Ishikawa (cell line): ENCODE measurements at regions not wholly inside any gene's neighbourhood (a gene's known extent, or its start where the extent isn't known, plus 50 kb on each side); places are given as distances from the start of the nearest gene placed in this dataset.

ENCODE experiments used
- CEBPB ChIP-seq: IDR thresholded peaks from 2 replicates; pipeline ENCODE4 v1.6.1; 2012
- CREB1 ChIP-seq: IDR thresholded peaks from 2 replicates; pipeline ENCODE4 v1.6.1; 2012; ENCODE audit warnings: low read depth
- EGR1 ChIP-seq: IDR thresholded peaks from 2 replicates; pipeline ENCODE4 v1.6.1; 2012
- EP300 ChIP-seq: IDR thresholded peaks from 2 replicates; pipeline ENCODE4 v1.6.1; 2012; ENCODE audit warnings: borderline replicate concordance
- FOXM1 ChIP-seq: IDR thresholded peaks from 2 replicates; pipeline ENCODE4 v1.6.1; 2012; ENCODE audit warnings: low read depth, borderline replicate concordance
- NFIC ChIP-seq: IDR thresholded peaks from 2 replicates; pipeline ENCODE4 v1.6.1; 2012
- RAD21 ChIP-seq: IDR thresholded peaks from 2 replicates; pipeline ENCODE4 v1.6.1; 2012; ENCODE audit warnings: low read depth
- TAF1 ChIP-seq: IDR thresholded peaks from 2 replicates; pipeline ENCODE4 v1.6.1; 2012; ENCODE audit warnings: low read depth, mild to moderate bottlenecking
- TCF12 ChIP-seq: IDR thresholded peaks from 2 replicates; pipeline ENCODE4 v1.6.1; 2012; ENCODE audit warnings: low read depth
- TEAD4 ChIP-seq: IDR thresholded peaks from 2 replicates; pipeline ENCODE4 v1.6.1; 2012
- USF1 ChIP-seq: IDR thresholded peaks from 2 replicates; pipeline ENCODE4 v1.6.1; 2012
- YY1 ChIP-seq: IDR thresholded peaks from 2 replicates; pipeline ENCODE4 v1.6.1; 2012; ENCODE audit warnings: low read depth
- ZBTB7A ChIP-seq: IDR thresholded peaks from 2 replicates; pipeline ENCODE4 v1.6.1; 2012; ENCODE audit warnings: low read depth
- TF ChIP-seq, protein P1 (sequence below): IDR thresholded peaks from 2 replicates; pipeline ENCODE4 v1.6.1; 2012
- TF ChIP-seq, protein P2 (sequence below): IDR thresholded peaks from 2 replicates; pipeline ENCODE4 v1.6.1; 2012; ENCODE audit warnings: low read depth, mild to moderate bottlenecking

GRCh38 chr12:97951239-97951638 lies 488.6 kb downstream of the RMST start:
- TF ChIP-seq USF1 (no peak), FOXM1 (no peak), RAD21 (no peak), CEBPB (no peak), YY1 (no peak)
- TF ChIP-seq, protein P1, sequence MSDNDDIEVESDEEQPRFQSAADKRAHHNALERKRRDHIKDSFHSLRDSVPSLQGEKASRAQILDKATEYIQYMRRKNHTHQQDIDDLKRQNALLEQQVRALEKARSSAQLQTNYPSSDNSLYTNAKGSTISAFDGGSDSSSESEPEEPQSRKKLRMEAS = no peak

- TF ChIP-seq ZBTB7A (no peak), RAD21 (no peak), NFIC (no peak), EP300 (no peak), USF1 (no peak), YY1 (no peak), TCF12 (no peak), EGR1 (no peak), TEAD4 (no peak), CREB1 (no peak), CEBPB (no peak)
- TF ChIP-seq, protein P1 = no peak
- TF ChIP-seq, protein P2, sequence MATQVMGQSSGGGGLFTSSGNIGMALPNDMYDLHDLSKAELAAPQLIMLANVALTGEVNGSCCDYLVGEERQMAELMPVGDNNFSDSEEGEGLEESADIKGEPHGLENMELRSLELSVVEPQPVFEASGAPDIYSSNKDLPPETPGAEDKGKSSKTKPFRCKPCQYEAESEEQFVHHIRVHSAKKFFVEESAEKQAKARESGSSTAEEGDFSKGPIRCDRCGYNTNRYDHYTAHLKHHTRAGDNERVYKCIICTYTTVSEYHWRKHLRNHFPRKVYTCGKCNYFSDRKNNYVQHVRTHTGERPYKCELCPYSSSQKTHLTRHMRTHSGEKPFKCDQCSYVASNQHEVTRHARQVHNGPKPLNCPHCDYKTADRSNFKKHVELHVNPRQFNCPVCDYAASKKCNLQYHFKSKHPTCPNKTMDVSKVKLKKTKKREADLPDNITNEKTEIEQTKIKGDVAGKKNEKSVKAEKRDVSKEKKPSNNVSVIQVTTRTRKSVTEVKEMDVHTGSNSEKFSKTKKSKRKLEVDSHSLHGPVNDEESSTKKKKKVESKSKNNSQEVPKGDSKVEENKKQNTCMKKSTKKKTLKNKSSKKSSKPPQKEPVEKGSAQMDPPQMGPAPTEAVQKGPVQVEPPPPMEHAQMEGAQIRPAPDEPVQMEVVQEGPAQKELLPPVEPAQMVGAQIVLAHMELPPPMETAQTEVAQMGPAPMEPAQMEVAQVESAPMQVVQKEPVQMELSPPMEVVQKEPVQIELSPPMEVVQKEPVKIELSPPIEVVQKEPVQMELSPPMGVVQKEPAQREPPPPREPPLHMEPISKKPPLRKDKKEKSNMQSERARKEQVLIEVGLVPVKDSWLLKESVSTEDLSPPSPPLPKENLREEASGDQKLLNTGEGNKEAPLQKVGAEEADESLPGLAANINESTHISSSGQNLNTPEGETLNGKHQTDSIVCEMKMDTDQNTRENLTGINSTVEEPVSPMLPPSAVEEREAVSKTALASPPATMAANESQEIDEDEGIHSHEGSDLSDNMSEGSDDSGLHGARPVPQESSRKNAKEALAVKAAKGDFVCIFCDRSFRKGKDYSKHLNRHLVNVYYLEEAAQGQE = no peak
Measured at GRCh38 chr12:97951717-97952116, 489.1 kb downstream of the RMST start.

GRCh38 chr12:97957109-97957508 lies 494.5 kb downstream of the RMST start:
- TF ChIP-seq, protein P1 = no peak
- TF ChIP-seq ZBTB7A (no peak), FOXM1 (no peak), TAF1 (no peak), NFIC (no peak), CEBPB (no peak), USF1 (no peak), CREB1 (no peak), YY1 (no peak), TEAD4 (no peak)
- TF ChIP-seq, protein P2 = no peak

DNA sequence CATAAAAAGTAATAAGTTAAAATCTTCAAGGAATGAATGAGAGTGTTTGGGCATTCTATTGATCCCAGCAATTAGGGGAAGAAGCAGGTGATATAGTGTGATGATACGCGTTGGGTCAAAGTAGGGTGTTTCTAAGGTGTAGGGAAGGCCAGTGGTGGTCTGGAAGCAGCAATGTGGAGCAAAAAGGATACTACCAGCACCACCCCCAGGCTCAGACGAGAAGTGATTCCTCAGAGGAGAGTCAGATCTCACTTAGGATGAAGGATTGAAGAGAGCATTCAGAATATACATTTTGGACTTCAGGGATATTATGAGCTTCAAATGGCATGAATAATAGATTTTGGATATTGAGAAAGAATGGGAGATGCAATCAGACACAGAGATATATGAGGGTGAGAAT lies 497.6 kb downstream of the RMST start:
- TF ChIP-seq FOXM1 = no peak
- TF ChIP-seq USF1 = no peak
- TF ChIP-seq TCF12 = no peak
- TF ChIP-seq, protein P2 = no peak
- TF ChIP-seq, protein P1 = no peak
- TF ChIP-seq TEAD4 = no peak
- TF ChIP-seq NFIC = no peak
- no peak for TF ChIP-seq CEBPB
